Bronchial epithelial cell (primary cell): ENCODE measurements at regions not wholly inside any gene's neighbourhood (a gene's known extent, or its start where the extent isn't known, plus 50 kb on each side); places are given as distances from the start of the nearest gene placed in this dataset.

Experiments used
- DNase-seq: peaks from one replicate; pipeline ENCODE4 v3.0.0-alpha.2; 2010; ENCODE audit warnings: low read depth
- FAIRE-seq: peaks from 2 replicates; lab custom pipeline; 2011; peaks lifted over from hg19 to GRCh38; lab: Jason Lieb, UNC
- H3K27me3 ChIP-seq: 2 replicates; pipeline ENCODE4 v1.5.1; 2011; ENCODE audit warnings: low read length; ENCODE audit not compliant: control insufficient read depth, insufficient read depth
- H3K36me3 ChIP-seq: 2 replicates; pipeline ENCODE4 v1.5.1; 2011; ENCODE audit warnings: low read length; ENCODE audit not compliant: control insufficient read depth, insufficient read depth
- H3K4me3 ChIP-seq: 2 replicates; pipeline ENCODE4 v1.5.1; 2011; ENCODE audit warnings: mild to moderate bottlenecking, low read depth, low read length, control low read depth
- CTCF ChIP-seq: IDR thresholded peaks from 2 replicates; pipeline ENCODE4 v1.5.1; 2011; ENCODE audit warnings: mild to moderate bottlenecking, moderate library complexity, low read length, control low read depth, inconsistent platforms; ENCODE audit not compliant: insufficient read depth, severe bottlenecking

GRCh38 chr1:112264553-112264952, 131.5 kb upstream of the CTTNBP2NL start:
- H3K4me3 ChIP-seq: no peak overlapping the region
- TF ChIP-seq CTCF: no peak
- peaks cover 3% of the 10 kb centered on the region for H3K27me3 ChIP-seq
- no peaks in the 10 kb centered on the region for H3K36me3 ChIP-seq
- no peak for FAIRE-seq
- no peak for DNase-seq

DNA sequence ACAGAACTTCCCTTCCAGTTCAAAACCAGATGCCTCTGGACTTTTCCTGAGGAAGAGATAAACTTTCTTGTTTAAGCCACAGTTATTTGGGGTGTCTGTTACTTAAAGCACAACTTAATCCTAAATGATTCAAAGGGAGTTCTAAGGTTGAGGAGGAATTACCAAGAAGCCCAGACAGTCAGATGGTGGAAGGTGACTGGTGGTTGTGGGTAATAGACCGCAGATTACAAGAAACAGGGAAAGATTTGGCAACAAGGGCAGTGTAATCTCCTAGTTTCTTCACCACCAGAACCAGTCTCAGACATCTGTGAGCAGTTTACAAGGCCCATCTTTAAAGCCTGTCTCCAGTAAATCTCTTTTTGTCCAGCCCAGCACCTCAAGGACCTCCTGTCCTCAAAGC, 130.1 kb upstream of the CTTNBP2NL start:
- no peak for TF ChIP-seq CTCF
- no peak for FAIRE-seq
- no peak for DNase-seq
- Histone ChIP-seq H3K27me3 (peaks cover 3% of the 10 kb centered on the region), H3K4me3 (no peak overlapping the region), H3K36me3 (no peaks in the 10 kb centered on the region)

DNA sequence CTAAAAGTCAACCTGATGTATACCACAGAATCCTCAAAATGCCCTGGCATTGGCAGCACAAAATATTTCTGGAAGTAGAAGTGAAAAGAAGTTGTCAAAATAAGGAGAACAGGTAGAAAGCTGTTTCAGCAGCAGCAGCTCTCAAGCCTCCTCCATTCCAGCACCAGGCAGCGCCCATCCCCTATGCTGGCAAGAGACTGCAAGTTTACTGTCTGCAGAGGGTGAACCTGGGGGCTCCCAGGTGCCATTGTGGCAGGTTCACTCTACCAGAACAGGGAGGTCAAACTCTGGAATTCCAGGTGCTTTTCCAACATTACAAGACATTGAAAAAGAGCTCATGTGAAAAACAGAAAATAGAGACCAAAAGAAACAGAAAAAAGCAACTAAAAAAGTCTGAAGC, 128.8 kb upstream of the CTTNBP2NL start:
- FAIRE-seq (no peak), DNase-seq (no peak)
- peaks cover 3% of the 10 kb centered on the region for H3K27me3 ChIP-seq
- TF ChIP-seq CTCF: no peak
- H3K36me3 ChIP-seq: no peaks in the 10 kb centered on the region
- no peak overlapping the region for H3K4me3 ChIP-seq

GRCh38 chr1:112267929-112268328, 128.1 kb upstream of the CTTNBP2NL start:
- Histone ChIP-seq H3K36me3 (no peaks in the 10 kb centered on the region), H3K27me3 (peaks cover 3% of the 10 kb centered on the region), H3K4me3 (no peak overlapping the region)
- FAIRE-seq: no peak
- TF ChIP-seq CTCF: no peak
- no peak for DNase-seq

GRCh38 chr1:112268408-112268807, 127.6 kb upstream of the CTTNBP2NL start:
- no peak for TF ChIP-seq CTCF
- FAIRE-seq (no peak), DNase-seq (peak; percentile 7)
- Histone ChIP-seq H3K27me3 (peaks cover 3% of the 10 kb centered on the region), H3K36me3 (no peaks in the 10 kb centered on the region), H3K4me3 (no peak overlapping the region)

DNA sequence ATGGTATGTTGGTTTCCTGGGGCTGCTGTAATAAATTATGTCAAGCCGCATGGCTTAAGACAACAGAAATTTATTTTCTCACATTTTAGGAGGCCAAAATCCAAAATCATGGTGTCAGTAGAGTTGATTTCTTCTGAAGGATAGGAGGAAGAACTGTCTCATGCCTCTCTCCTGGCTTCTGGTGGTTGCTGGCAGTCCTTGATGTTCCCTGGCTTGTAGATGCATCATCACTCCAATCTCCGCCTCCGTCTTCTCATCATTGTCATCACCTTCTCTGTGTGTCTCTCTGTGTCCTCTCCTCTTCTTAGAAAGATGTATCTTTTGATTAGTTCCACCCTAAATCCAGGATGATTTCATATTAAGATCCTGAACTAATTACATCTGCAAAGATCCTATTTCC, 124.7 kb upstream of the CTTNBP2NL start:
- FAIRE-seq: no peak
- Histone ChIP-seq H3K4me3 (no peak overlapping the region), H3K27me3 (no peaks in the 10 kb centered on the region), H3K36me3 (no peaks in the 10 kb centered on the region)
- no peak for TF ChIP-seq CTCF
- DNase-seq: no peak
